ENCODE measurements at regions not wholly inside any gene's neighbourhood (a gene's known extent, or its start where the extent isn't known, plus 50 kb on each side); places are given as distances from the start of the nearest gene placed in this dataset.

DNA sequence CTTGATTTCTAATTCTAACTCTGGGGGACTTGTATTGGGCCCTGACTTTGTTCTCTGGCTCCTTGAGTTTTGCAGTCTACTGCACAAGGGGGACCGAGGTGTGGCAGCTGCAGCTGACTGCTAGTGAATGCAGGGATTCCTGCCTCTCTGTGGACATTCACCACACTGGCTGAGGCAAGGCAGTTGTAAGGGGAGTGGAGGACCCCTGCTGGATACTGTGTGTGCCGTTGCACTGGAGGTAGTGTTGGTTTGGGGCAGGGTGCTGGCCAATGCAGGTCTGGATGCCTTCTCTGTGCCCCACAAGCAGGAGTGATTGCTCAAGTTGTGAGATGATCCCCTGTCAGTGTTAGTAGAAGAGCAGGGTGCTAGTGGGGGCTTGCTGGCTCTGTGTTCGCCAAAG lies 626.1 kb downstream of the SQOR start (continued):
- TF ChIP-seq, protein P1, sequence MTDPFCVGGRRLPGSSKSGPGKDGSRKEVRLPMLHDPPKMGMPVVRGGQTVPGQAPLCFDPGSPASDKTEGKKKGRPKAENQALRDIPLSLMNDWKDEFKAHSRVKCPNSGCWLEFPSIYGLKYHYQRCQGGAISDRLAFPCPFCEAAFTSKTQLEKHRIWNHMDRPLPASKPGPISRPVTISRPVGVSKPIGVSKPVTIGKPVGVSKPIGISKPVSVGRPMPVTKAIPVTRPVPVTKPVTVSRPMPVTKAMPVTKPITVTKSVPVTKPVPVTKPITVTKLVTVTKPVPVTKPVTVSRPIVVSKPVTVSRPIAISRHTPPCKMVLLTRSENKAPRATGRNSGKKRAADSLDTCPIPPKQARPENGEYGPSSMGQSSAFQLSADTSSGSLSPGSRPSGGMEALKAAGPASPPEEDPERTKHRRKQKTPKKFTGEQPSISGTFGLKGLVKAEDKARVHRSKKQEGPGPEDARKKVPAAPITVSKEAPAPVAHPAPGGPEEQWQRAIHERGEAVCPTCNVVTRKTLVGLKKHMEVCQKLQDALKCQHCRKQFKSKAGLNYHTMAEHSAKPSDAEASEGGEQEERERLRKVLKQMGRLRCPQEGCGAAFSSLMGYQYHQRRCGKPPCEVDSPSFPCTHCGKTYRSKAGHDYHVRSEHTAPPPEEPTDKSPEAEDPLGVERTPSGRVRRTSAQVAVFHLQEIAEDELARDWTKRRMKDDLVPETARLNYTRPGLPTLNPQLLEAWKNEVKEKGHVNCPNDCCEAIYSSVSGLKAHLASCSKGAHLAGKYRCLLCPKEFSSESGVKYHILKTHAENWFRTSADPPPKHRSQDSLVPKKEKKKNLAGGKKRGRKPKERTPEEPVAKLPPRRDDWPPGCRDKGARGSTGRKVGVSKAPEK (CRISPR knock-in tag; IDR thresholded peaks at IDR 0.05; ENCODE audit: borderline replicate concordance): no peak
- no peak for TF ChIP-seq FOXC1 (CRISPR knock-in tag; IDR thresholded peaks at IDR 0.05; ENCODE audit: borderline replicate concordance)
- no peak for TF ChIP-seq HDAC2 (CRISPR knock-in tag; IDR thresholded peaks at IDR 0.05)
- TF ChIP-seq DR1 (CRISPR knock-in tag; IDR thresholded peaks at IDR 0.05): no peak
- no peak for TF ChIP-seq AFF4 (CRISPR knock-in tag; IDR thresholded peaks at IDR 0.05)
- no peak for TF ChIP-seq ZNF430 (CRISPR knock-in tag; IDR thresholded peaks at IDR 0.05)
- TF ChIP-seq, protein P2, sequence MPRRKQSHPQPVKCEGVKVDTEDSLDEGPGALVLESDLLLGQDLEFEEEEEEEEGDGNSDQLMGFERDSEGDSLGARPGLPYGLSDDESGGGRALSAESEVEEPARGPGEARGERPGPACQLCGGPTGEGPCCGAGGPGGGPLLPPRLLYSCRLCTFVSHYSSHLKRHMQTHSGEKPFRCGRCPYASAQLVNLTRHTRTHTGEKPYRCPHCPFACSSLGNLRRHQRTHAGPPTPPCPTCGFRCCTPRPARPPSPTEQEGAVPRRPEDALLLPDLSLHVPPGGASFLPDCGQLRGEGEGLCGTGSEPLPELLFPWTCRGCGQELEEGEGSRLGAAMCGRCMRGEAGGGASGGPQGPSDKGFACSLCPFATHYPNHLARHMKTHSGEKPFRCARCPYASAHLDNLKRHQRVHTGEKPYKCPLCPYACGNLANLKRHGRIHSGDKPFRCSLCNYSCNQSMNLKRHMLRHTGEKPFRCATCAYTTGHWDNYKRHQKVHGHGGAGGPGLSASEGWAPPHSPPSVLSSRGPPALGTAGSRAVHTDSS (CRISPR knock-in tag; conservative IDR thresholded peaks at IDR 0.05): no peak
- TF ChIP-seq, protein P3, sequence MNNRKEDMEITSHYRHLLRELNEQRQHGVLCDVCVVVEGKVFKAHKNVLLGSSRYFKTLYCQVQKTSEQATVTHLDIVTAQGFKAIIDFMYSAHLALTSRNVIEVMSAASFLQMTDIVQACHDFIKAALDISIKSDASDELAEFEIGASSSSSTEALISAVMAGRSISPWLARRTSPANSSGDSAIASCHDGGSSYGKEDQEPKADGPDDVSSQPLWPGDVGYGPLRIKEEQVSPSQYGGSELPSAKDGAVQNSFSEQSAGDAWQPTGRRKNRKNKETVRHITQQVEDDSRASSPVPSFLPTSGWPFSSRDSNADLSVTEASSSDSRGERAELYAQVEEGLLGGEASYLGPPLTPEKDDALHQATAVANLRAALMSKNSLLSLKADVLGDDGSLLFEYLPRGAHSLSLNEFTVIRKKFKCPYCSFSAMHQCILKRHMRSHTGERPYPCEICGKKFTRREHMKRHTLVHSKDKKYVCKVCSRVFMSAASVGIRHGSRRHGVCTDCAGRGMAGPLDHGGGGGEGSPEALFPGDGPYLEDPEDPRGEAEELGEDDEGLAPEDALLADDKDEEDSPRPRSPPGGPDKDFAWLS (CRISPR knock-in tag; IDR thresholded peaks at IDR 0.05; ENCODE audit: borderline replicate concordance): no peak
- TF ChIP-seq RCOR2 (CRISPR knock-in tag; IDR thresholded peaks at IDR 0.05): no peak
- TF ChIP-seq SP2 (CRISPR knock-in tag; IDR thresholded peaks at IDR 0.05): no peak
- TF ChIP-seq MAFF (IDR thresholded peaks at IDR 0.05; ENCODE audit: low read depth, low read length): no peak
- TF ChIP-seq MIER3 (CRISPR knock-in tag; IDR thresholded peaks at IDR 0.05; ENCODE audit: borderline replicate concordance): no peak
